HepG2 (cell line): ENCODE measurements at regions not wholly inside any gene's neighbourhood (a gene's known extent, or its start where the extent isn't known, plus 50 kb on each side); places are given as distances from the start of the nearest gene placed in this dataset.

ENCODE experiments used
- CTCF ChIP-seq: sonication (generic); formaldehyde crosslinking; IDR thresholded peaks from 2 replicates; pipeline ENCODE4 v1.5.0; 2020; ENCODE audit warnings: mild to moderate bottlenecking, missing genetic modification reagents, moderate library complexity
- FOSL2 ChIP-seq: sonication (generic); formaldehyde crosslinking; IDR thresholded peaks from 2 replicates; pipeline ENCODE4 v1.4.0; 2020; ENCODE audit warnings: missing genetic modification reagents
- GABPA ChIP-seq, 2 experiments: IDR thresholded peaks; 2 replicates each; pipeline ENCODE4 v1.6.1; 2011 to 2016; ENCODE audit warnings: low read depth in 2 of 2, low read length in 1 of 2, missing biosample characterization in 1 of 2, missing genetic modification characterization in 1 of 2
- NFIC ChIP-seq: IDR thresholded peaks from 2 replicates; pipeline ENCODE4 v1.6.1; 2012; ENCODE audit warnings: mild to moderate bottlenecking, low read length, inconsistent platforms
- ZNF501 ChIP-seq: sonication (generic); formaldehyde crosslinking; IDR thresholded peaks from 2 replicates; pipeline ENCODE4 v1.5.1; 2020; ENCODE audit warnings: mild to moderate bottlenecking, moderate library complexity, missing genetic modification reagents
- ZNF619 ChIP-seq: sonication (generic); formaldehyde crosslinking; IDR thresholded peaks from 2 replicates; pipeline ENCODE4 v1.4.0; 2020; ENCODE audit warnings: mild to moderate bottlenecking, missing genetic modification reagents
- ZSCAN29 ChIP-seq: sonication (generic); formaldehyde crosslinking; conservative IDR thresholded peaks from 2 replicates; pipeline ENCODE4 v1.4.0; 2020; ENCODE audit warnings: mild to moderate bottlenecking, missing genetic modification reagents
- TF ChIP-seq, protein P1 (sequence below): IDR thresholded peaks from 2 replicates; pipeline ENCODE4 v1.6.1; 2016

DNA sequence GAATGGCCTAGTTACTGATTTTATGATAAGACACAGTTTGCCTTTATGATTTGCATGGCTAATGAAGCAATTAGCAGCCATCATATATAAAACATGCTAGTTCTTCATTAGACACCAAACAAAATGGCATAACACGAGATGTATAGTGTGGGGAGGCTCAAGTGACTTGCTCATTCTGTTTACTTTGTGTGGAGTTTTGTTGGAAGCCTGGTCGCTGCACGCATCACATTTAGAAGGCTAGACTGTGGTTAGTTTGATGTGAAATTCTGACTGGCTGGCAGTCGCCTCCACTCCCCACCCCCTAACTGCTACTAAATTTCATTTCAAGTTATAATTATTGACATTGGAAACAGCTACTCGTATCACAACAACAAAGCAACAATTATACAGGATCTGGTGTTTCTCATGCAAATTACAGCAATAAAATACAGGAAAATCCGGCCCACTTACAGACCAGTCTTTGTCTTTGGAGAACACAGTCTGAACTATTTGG is 356.1 kb downstream of the LMO4 start:
- TF ChIP-seq ZNF501 (no peak), CTCF (CRISPR knock-in tag) (no peak), ZNF619 (no peak), ZSCAN29 (CRISPR knock-in tag) (no peak), FOSL2 (no peak), NFIC (no peak), GABPA (IDR thresholded peaks at IDR 0.05; ENCODE audit: low read depth, low read length) (no peak), GABPA (CRISPR knock-in tag; IDR thresholded peaks at IDR 0.05; ENCODE audit: low read depth) (no peak)
- TF ChIP-seq, protein P1, sequence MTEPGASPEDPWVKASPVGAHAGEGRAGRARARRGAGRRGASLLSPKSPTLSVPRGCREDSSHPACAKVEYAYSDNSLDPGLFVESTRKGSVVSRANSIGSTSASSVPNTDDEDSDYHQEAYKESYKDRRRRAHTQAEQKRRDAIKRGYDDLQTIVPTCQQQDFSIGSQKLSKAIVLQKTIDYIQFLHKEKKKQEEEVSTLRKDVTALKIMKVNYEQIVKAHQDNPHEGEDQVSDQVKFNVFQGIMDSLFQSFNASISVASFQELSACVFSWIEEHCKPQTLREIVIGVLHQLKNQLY (CRISPR knock-in tag), result no peak
